OCI-LY1 (cell line): ENCODE measurements at regions not wholly inside any gene's neighbourhood (a gene's known extent, or its start where the extent isn't known, plus 50 kb on each side); places are given as distances from the start of the nearest gene placed in this dataset.
"Not testable (repeated sequence)": the region's sequence is repeated elsewhere in the genome, so short reads cannot be mapped to it uniquely, and the experiment has no call there.

Experiments
- H2AFZ ChIP-seq: fragments of 200-600 bp; sonication (generic), shearing (Covaris generic); 2 replicates; pipeline ENCODE4 v1.6.0; 2014; ENCODE audit warnings: antibody characterized with exemption, mild to moderate bottlenecking, low read length
- H3F3A ChIP-seq: fragments of 200-600 bp; sonication (generic), shearing (Covaris generic); 2 replicates; pipeline ENCODE4 v1.6.0; 2014; ENCODE audit warnings: mild to moderate bottlenecking, antibody characterized with exemption, low read length, moderate library complexity; ENCODE audit not compliant: insufficient read depth
- H3K27ac ChIP-seq: fragments of 200-600 bp; sonication (generic); 2 replicates; pipeline ENCODE4 v1.5.1; 2014; ENCODE audit warnings: low read length, mixed run types, mild to moderate bottlenecking, low read depth; ENCODE audit not compliant: poor library complexity, severe bottlenecking
- H3K27me3 ChIP-seq: fragments of 200-600 bp; sonication (generic); 2 replicates; pipeline ENCODE4 v1.6.0; 2014; ENCODE audit warnings: antibody characterized with exemption, mild to moderate bottlenecking, low read length, moderate library complexity; ENCODE audit not compliant: insufficient read depth
- H3K36me3 ChIP-seq: fragments of 200-600 bp; sonication (generic); 2 replicates; pipeline ENCODE4 v1.6.1; 2014; ENCODE audit warnings: mild to moderate bottlenecking, antibody characterized with exemption, low read length, moderate library complexity, mixed read lengths; ENCODE audit not compliant: insufficient read depth
- H3K4me1 ChIP-seq: fragments of 200-600 bp; sonication (generic); 2 replicates; pipeline ENCODE4 v1.5.1; 2014; ENCODE audit warnings: mild to moderate bottlenecking, low read length, moderate library complexity; ENCODE audit not compliant: insufficient read depth, severe bottlenecking
- H3K4me2 ChIP-seq: fragments of 200-600 bp; sonication (generic), shearing (Covaris generic); 2 replicates; pipeline ENCODE4 v1.6.1; 2014; ENCODE audit warnings: low read length
- H3K4me3 ChIP-seq: fragments of 200-600 bp; sonication (generic); 2 replicates; pipeline ENCODE4 v1.5.1; 2014; ENCODE audit warnings: low read length, low read depth, mild to moderate bottlenecking, mixed read lengths; ENCODE audit not compliant: poor library complexity, severe bottlenecking
- H3K79me2 ChIP-seq: fragments of 200-600 bp; shearing (Covaris generic); 2 replicates; pipeline ENCODE4 v1.6.1; 2016; ENCODE audit warnings: mixed run types, low read length, mixed read lengths; ENCODE audit not compliant: insufficient read depth
- H3K9ac ChIP-seq: fragments of 200-600 bp; sonication (generic), shearing (Covaris generic); 2 replicates; pipeline ENCODE4 v1.6.1; 2014; ENCODE audit warnings: mild to moderate bottlenecking, low read length, mixed read lengths
- H3K9me2 ChIP-seq: fragments of 200-600 bp; sonication (generic), shearing (Covaris generic); 2 replicates; pipeline ENCODE4 v1.6.1; 2014; ENCODE audit warnings: low read depth, mild to moderate bottlenecking, low read length, mixed read lengths
- H3K9me3 ChIP-seq: fragments of 200-600 bp; shearing (Covaris generic); 2 replicates; pipeline ENCODE4 v1.6.1; 2014; ENCODE audit warnings: low read length, mixed read lengths
- H4K20me1 ChIP-seq: fragments of 200-600 bp; sonication (generic), shearing (Covaris generic); 2 replicates; pipeline ENCODE4 v1.6.0; 2016; ENCODE audit warnings: mild to moderate bottlenecking, low read length; ENCODE audit not compliant: insufficient read depth
- CTCF ChIP-seq: fragments of 200-600 bp; sonication (generic), shearing (Covaris generic); IDR thresholded peaks from 2 replicates; pipeline ENCODE4 v1.5.1; 2017; ENCODE audit warnings: mild to moderate bottlenecking, antibody characterized with exemption, low read length, moderate library complexity, mixed read lengths
- EZH2 ChIP-seq: fragments of 200-600 bp; sonication (generic), shearing (Covaris generic); IDR thresholded peaks from 2 replicates; pipeline ENCODE4 v1.8.0; 2017; ENCODE audit warnings: borderline replicate concordance, mixed run types, mild to moderate bottlenecking, antibody characterized with exemption, low read length, moderate library complexity, mixed read lengths

GRCh38 chr3:77746892-77747291 is 707.0 kb downstream of the ROBO2 start:
- no peak overlapping the region for H2AFZ ChIP-seq
- H3K9me2 ChIP-seq, result no peaks in the 10 kb centered on the region
- H4K20me1 ChIP-seq, result no peaks in the 10 kb centered on the region
- H3K9me3 ChIP-seq, result no peaks in the 10 kb centered on the region
- H3K36me3 ChIP-seq, result no peaks in the 10 kb centered on the region
- H3K27ac ChIP-seq, result no peak overlapping the region
- no peak overlapping the region for H3K4me2 ChIP-seq
- no peak overlapping the region for H3K4me3 ChIP-seq
- H3F3A ChIP-seq, result no peaks in the 10 kb centered on the region
- TF ChIP-seq EZH2 (no peak), CTCF (no peak)
- no peaks in the 10 kb centered on the region for H3K27me3 ChIP-seq
- H3K4me1 ChIP-seq, result no peaks in the 10 kb centered on the region
- H3K9ac ChIP-seq, result no peak overlapping the region
- no peaks in the 10 kb centered on the region for H3K79me2 ChIP-seq

- not testable (repeated sequence) for H3K36me3 ChIP-seq, H3K27me3 ChIP-seq, H3K4me2 ChIP-seq, H3K27ac ChIP-seq, H3K4me1 ChIP-seq, H2AFZ ChIP-seq, H3K9me3 ChIP-seq, H3K79me2 ChIP-seq, H3K9me2 ChIP-seq, H3F3A ChIP-seq, H3K9ac ChIP-seq, H3K4me3 ChIP-seq, H4K20me1 ChIP-seq
Observed at GRCh38 chr3:77756397-77756975, 716.6 kb downstream of the ROBO2 start.

GRCh38 chr3:77772459-77772858 is 732.6 kb downstream of the ROBO2 start:
- Histone ChIP-seq H3K27me3 (no peaks in the 10 kb centered on the region), H4K20me1 (no peaks in the 10 kb centered on the region), H3K4me3 (no peak overlapping the region), H3K4me2 (no peak overlapping the region), H2AFZ (no peak overlapping the region), H3K9ac (no peak overlapping the region), H3K27ac (no peak overlapping the region), H3K36me3 (no peaks in the 10 kb centered on the region), H3K9me3 (no peaks in the 10 kb centered on the region), H3K4me1 (no peaks in the 10 kb centered on the region), H3F3A (no peaks in the 10 kb centered on the region), H3K79me2 (no peaks in the 10 kb centered on the region), H3K9me2 (no peaks in the 10 kb centered on the region)
- no peak for TF ChIP-seq CTCF
- TF ChIP-seq EZH2, result no peak

- H3K9ac ChIP-seq, result no peak overlapping the region
- H3K27ac ChIP-seq, result no peak overlapping the region
- no peaks in the 10 kb centered on the region for H4K20me1 ChIP-seq
- H3K4me3 ChIP-seq, result no peak overlapping the region
- H3K79me2 ChIP-seq, result no peaks in the 10 kb centered on the region
- H3K27me3 ChIP-seq, result no peaks in the 10 kb centered on the region
- no peaks in the 10 kb centered on the region for H3K36me3 ChIP-seq
- no peak overlapping the region for H2AFZ ChIP-seq
- no peak overlapping the region for H3K4me2 ChIP-seq
- no peaks in the 10 kb centered on the region for H3K4me1 ChIP-seq
- no peaks in the 10 kb centered on the region for H3K9me2 ChIP-seq
- TF ChIP-seq EZH2 (no peak), CTCF (no peak)
- H3K9me3 ChIP-seq, result no peaks in the 10 kb centered on the region
- H3F3A ChIP-seq, result no peaks in the 10 kb centered on the region
Observed at GRCh38 chr3:77773084-77773483, 733.2 kb downstream of the ROBO2 start.
